SK-N-SH (cell line): ENCODE measurements at regions not wholly inside any gene's neighbourhood (a gene's known extent, or its start where the extent isn't known, plus 50 kb on each side); places are given as distances from the start of the nearest gene placed in this dataset.

Experiments
- CTCF ChIA-PET: fragments of 300-600, 350-600 bp; formaldehyde crosslinking; extraction: SDS; loops from one replicate; lab custom pipeline; 2021; lab: Yijun Ruan, JAX
- POLR2A ChIA-PET: fragments of 350-600 bp; sonication (Branson Sonifier 250); formaldehyde crosslinking; extraction: SDS; loops from one replicate; lab custom pipeline; 2020; ENCODE audit warnings: antibody characterized with exemption, inconsistent platforms; lab: Yijun Ruan, JAX
- DNase-seq: peaks from one replicate; pipeline ENCODE4 v3.0.0; 2012
- H2AFZ ChIP-seq: fragments of 200-600 bp; sonication (generic); 2 replicates; pipeline ENCODE4 v1.8.1; 2016; ENCODE audit warnings: antibody characterized with exemption, mild to moderate bottlenecking, low read depth
- H3F3A ChIP-seq: fragments of 200-600 bp; sonication (generic); replicated peaks from 2 replicates; pipeline ENCODE3; 2016; ENCODE audit warnings: antibody characterized with exemption, mild to moderate bottlenecking; ENCODE audit not compliant: insufficient read depth
- H3K27ac ChIP-seq, 2 experiments: fragments of 200-500 bp in 1 of 2; fragments of 200-600 bp in 1 of 2; sonication (Bioruptor generic) in 1 of 2; sonication (generic), shearing (Covaris generic) in 1 of 2; 2 replicates each; pipeline versions ENCODE4 v1.5.1 to v1.6.1; 2014 to 2016; ENCODE audit warnings: low read depth in 2 of 2, inconsistent platforms in 1 of 2, low read length in 1 of 2, mild to moderate bottlenecking in 1 of 2, mixed read lengths in 1 of 2
- H3K27me3 ChIP-seq: fragments of 200-600 bp; sonication (generic), shearing (Covaris generic); 2 replicates; pipeline ENCODE4 v1.6.1; 2016; ENCODE audit warnings: mixed run types; ENCODE audit not compliant: insufficient read depth
- H3K36me3 ChIP-seq, 2 experiments: fragments of 200-500 bp in 1 of 2; fragments of 200-600 bp in 1 of 2; sonication (Bioruptor generic) in 1 of 2; sonication (generic) in 1 of 2; replicated peaks in 1 of 2; 2 replicates each; pipeline versions ENCODE3 to v1.5.1; 2014 to 2016; ENCODE audit warnings: low read length in 1 of 2, mild to moderate bottlenecking in 1 of 2; ENCODE audit not compliant: insufficient read depth in 2 of 2, control insufficient read depth in 1 of 2
- H3K4me1 ChIP-seq, 2 experiments: fragments of 200-500 bp in 1 of 2; fragments of 200-600 bp in 1 of 2; sonication (Bioruptor generic) in 1 of 2; sonication (generic), shearing (Covaris generic) in 1 of 2; 2 replicates each; pipeline versions ENCODE4 v1.5.1 to v1.6.1; 2014 to 2016; ENCODE audit warnings: low read depth in 1 of 2, low read length in 1 of 2, mixed run types in 1 of 2; ENCODE audit not compliant: insufficient read depth in 2 of 2, control insufficient read depth in 1 of 2
- H3K4me2 ChIP-seq: fragments of 200-600 bp; sonication (generic), shearing (Covaris generic); 2 replicates; pipeline ENCODE4 v1.6.1; 2017; ENCODE audit warnings: mixed run types
- H3K4me3 ChIP-seq, 2 experiments: fragments of 200-500 bp in 1 of 2; fragments of 200-600 bp in 1 of 2; sonication (Bioruptor generic) in 1 of 2; sonication (generic), shearing (Covaris generic) in 1 of 2; 2 replicates each; pipeline versions ENCODE4 v1.5.1 to v1.8.1; 2014 to 2016; ENCODE audit warnings: low read depth in 2 of 2, inconsistent platforms in 1 of 2, low read length in 1 of 2, mild to moderate bottlenecking in 1 of 2, mixed read lengths in 1 of 2, moderate library complexity in 1 of 2
- H3K79me2 ChIP-seq: fragments of 200-600 bp; sonication (generic); 2 replicates; pipeline ENCODE4 v1.8.1; 2017; ENCODE audit warnings: mild to moderate bottlenecking; ENCODE audit not compliant: insufficient read depth
- H3K9ac ChIP-seq: fragments of 200-600 bp; sonication (generic); 2 replicates; pipeline ENCODE4 v1.6.1; 2017; ENCODE audit warnings: mixed run types
- H3K9me2 ChIP-seq: fragments of 200-600 bp; sonication (generic); 2 replicates; pipeline ENCODE4 v1.6.1; 2017; ENCODE audit warnings: mixed run types
- H3K9me3 ChIP-seq: fragments of 200-600 bp; sonication (generic); 2 replicates; pipeline ENCODE4 v1.6.1; 2017; ENCODE audit warnings: mixed run types, mild to moderate bottlenecking, moderate library complexity
- H4K20me1 ChIP-seq: fragments of 200-600 bp; sonication (generic); 2 replicates; pipeline ENCODE4 v1.6.1; 2017; ENCODE audit warnings: mild to moderate bottlenecking, mixed run types; ENCODE audit not compliant: insufficient read depth
- CHD2 ChIP-seq: fragments of 150-350 bp; IDR thresholded peaks from 2 replicates; pipeline ENCODE4 v1.6.1; 2018; ENCODE audit warnings: low read length; ENCODE audit not compliant: partially characterized antibody
- EP300 ChIP-seq, 2 experiments: IDR thresholded peaks; 2 replicates each; pipeline versions ENCODE4 v1.4.0 to v1.6.1; 2012; ENCODE audit warnings: borderline replicate concordance in 1 of 2, low read depth in 1 of 2, low read length in 1 of 2
- GABPA ChIP-seq: IDR thresholded peaks from 2 replicates; pipeline ENCODE4 v1.4.0; 2012; ENCODE audit warnings: low read depth, mild to moderate bottlenecking
- JUND ChIP-seq: IDR thresholded peaks from 2 replicates; pipeline ENCODE4 v1.4.0; 2012
- MXI1 ChIP-seq: IDR thresholded peaks from 2 replicates; pipeline ENCODE4 v1.6.1; 2012; ENCODE audit warnings: mild to moderate bottlenecking, low read depth, low read length, improper control_type of control experiment
- POLR2AphosphoS5 ChIP-seq: IDR thresholded peaks from 2 replicates; pipeline ENCODE4 v1.6.1; 2012; ENCODE audit warnings: low read depth, low read length
- RCOR1 ChIP-seq: fragments of 150-350 bp; IDR thresholded peaks from 2 replicates; pipeline ENCODE4 v1.6.1; 2017; ENCODE audit warnings: antibody characterized with exemption, low read length
- RFX5 ChIP-seq: IDR thresholded peaks from 2 replicates; pipeline ENCODE4 v1.6.1; 2012; ENCODE audit warnings: mild to moderate bottlenecking, improper control_type of control experiment, low read length
- WGBS: methylation state at CpG from one replicate; pipeline ENCODE4 v1.1.6; 2017; ENCODE audit warnings: low lambda C conversion rate; 5-methylcytosine and 5-hydroxymethylcytosine counted together
- TF ChIP-seq, protein P1 (sequence below): fragments of 150-350 bp; IDR thresholded peaks from 2 replicates; pipeline ENCODE4 v1.6.1; 2016; ENCODE audit warnings: mild to moderate bottlenecking, low read depth, low read length
- TF ChIP-seq, protein P2 (sequence below): IDR thresholded peaks from 2 replicates; pipeline ENCODE4; 2012
- TF ChIP-seq, protein P3 (sequence below): IDR thresholded peaks from 2 replicates; pipeline ENCODE4 v1.4.0; 2012; ENCODE audit warnings: low read depth, borderline replicate concordance

DNA sequence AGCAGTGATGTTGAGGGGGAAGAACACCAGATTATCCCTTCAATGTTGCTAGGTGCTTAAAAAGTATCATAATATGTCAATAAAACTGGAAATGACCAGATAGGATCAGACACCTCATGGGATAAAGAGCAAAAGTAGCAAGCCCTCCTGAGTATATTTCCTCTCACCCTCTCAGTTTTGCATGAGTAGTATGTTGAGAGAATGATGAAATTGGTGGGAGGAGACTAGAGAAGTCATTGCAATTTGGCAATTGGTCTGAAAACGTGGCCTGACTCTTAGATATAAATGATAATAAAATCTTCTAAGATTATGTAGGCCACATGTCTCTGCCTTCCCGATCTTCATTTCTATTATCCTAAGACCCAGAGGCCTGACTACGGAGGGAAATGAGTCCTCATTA lies 151.2 kb upstream of the ARRDC3 start (continued):
- TF ChIP-seq, protein P1, sequence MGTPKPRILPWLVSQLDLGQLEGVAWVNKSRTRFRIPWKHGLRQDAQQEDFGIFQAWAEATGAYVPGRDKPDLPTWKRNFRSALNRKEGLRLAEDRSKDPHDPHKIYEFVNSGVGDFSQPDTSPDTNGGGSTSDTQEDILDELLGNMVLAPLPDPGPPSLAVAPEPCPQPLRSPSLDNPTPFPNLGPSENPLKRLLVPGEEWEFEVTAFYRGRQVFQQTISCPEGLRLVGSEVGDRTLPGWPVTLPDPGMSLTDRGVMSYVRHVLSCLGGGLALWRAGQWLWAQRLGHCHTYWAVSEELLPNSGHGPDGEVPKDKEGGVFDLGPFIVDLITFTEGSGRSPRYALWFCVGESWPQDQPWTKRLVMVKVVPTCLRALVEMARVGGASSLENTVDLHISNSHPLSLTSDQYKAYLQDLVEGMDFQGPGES = no peak
- TF ChIP-seq RCOR1 = no peak
- TF ChIP-seq MXI1 = no peak
- TF ChIP-seq, protein P2, sequence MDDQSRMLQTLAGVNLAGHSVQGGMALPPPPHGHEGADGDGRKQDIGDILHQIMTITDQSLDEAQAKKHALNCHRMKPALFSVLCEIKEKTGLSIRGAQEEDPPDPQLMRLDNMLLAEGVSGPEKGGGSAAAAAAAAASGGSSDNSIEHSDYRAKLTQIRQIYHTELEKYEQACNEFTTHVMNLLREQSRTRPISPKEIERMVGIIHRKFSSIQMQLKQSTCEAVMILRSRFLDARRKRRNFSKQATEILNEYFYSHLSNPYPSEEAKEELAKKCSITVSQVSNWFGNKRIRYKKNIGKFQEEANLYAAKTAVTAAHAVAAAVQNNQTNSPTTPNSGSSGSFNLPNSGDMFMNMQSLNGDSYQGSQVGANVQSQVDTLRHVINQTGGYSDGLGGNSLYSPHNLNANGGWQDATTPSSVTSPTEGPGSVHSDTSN = no peak
- TF ChIP-seq POLR2AphosphoS5 = no peak

DNA sequence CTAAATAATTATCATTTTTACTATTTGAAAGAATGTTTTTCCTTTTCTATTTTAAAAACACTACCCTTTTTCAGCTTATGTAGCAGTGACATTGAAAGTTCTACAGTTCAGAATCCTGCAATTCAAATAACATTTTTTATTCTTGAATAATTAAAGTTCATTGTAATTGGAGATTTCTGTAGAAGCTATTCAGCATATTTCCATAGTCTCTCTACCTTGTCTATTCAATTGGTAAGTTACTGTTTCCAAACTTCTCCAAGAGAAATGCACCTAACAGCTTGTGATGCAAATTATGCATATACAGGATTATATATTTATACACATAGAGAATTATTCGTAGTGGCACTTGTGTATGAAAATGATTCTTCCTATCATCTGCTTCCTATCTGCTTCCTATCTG lies 149.7 kb upstream of the ARRDC3 start:
- DNase-seq = no peak
- H3K9me2 ChIP-seq = no peaks in the 10 kb centered on the region
- POLR2A ChIA-PET = no interaction called here
- H3K79me2 ChIP-seq = no peaks in the 10 kb centered on the region
- no peaks in the 10 kb centered on the region for H3F3A ChIP-seq
- no peak overlapping the region for H3K4me2 ChIP-seq
- H3K27ac ChIP-seq = no peak overlapping the region
- no peaks in the 10 kb centered on the region for H3K9me3 ChIP-seq
- CTCF ChIA-PET = no interaction called here
- WGBS = 62% methylated on average over 1 of the region's 1 CpG
- no peak overlapping the region for H3K9ac ChIP-seq
- no peaks in the 10 kb centered on the region for H4K20me1 ChIP-seq
- no peaks in the 10 kb centered on the region for H3K27me3 ChIP-seq
- TF ChIP-seq GABPA = no peak
- TF ChIP-seq, protein P3, sequence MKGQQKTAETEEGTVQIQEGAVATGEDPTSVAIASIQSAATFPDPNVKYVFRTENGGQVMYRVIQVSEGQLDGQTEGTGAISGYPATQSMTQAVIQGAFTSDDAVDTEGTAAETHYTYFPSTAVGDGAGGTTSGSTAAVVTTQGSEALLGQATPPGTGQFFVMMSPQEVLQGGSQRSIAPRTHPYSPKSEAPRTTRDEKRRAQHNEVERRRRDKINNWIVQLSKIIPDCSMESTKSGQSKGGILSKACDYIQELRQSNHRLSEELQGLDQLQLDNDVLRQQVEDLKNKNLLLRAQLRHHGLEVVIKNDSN = no peak
- TF ChIP-seq, protein P2 = no peak
- TF ChIP-seq JUND = no peak
- TF ChIP-seq CHD2 = no peak
- TF ChIP-seq, protein P1 = no peak
- TF ChIP-seq EP300 (IDR thresholded peaks at IDR 0.05; ENCODE audit: borderline replicate concordance in 1 of 2, low read depth in 1 of 2, low read length in 1 of 2) = no peak
- TF ChIP-seq RFX5 = no peak
- TF ChIP-seq, all 33 proteins: peak for 0
- Histone ChIP-seq H2AFZ (no peak overlapping the region), H3K36me3 (no peaks in the 10 kb centered on the region), H3K4me3 (no peak overlapping the region), H3K4me1 (no peaks in the 10 kb centered on the region; a peak in 1 of 4 replicates)
